SK-N-SH treated with all-trans-retinoic acid at 6 μM for 48 hours (cell line): ENCODE measurements at regions not wholly inside any gene's neighbourhood (a gene's known extent, or its start where the extent isn't known, plus 50 kb on each side); places are given as distances from the start of the nearest gene placed in this dataset.

Experiments
- BACH2 ChIP-seq: fragments of 250-450 bp; sonication (Bioruptor Pico); IDR thresholded peaks from 2 replicates; pipeline ENCODE4 v1.9.0; 2021; ENCODE audit warnings: mild to moderate bottlenecking, borderline replicate concordance
- GLIS3 ChIP-seq: fragments of 250-450 bp; sonication (Bioruptor Pico); IDR thresholded peaks from 2 replicates; pipeline ENCODE4 v1.5.0; 2020; ENCODE audit warnings: mild to moderate bottlenecking, moderate library complexity
- ISL1 ChIP-seq: fragments of 250-450 bp; sonication (Bioruptor Pico); IDR thresholded peaks from 2 replicates; pipeline ENCODE4 v2.1.2; 2022; ENCODE audit warnings: mild to moderate bottlenecking, moderate library complexity
- PPARA ChIP-seq: fragments of 250-450 bp; sonication (Bioruptor Pico); IDR thresholded peaks from 2 replicates; pipeline ENCODE4 v1.5.0; 2020; ENCODE audit warnings: mild to moderate bottlenecking, borderline replicate concordance
- RARB ChIP-seq: fragments of 250-450 bp; sonication (Bioruptor Pico); IDR thresholded peaks from 2 replicates; pipeline ENCODE4 v1.8.0; 2021; ENCODE audit warnings: mild to moderate bottlenecking, moderate library complexity
- ZC3H10 ChIP-seq: fragments of 250-450 bp; sonication (Bioruptor Pico); IDR thresholded peaks from 2 replicates; pipeline ENCODE4 v1.5.1; 2021; ENCODE audit warnings: mild to moderate bottlenecking, moderate library complexity
- ZFP30 ChIP-seq: fragments of 450-650 bp; formaldehyde crosslinking; IDR thresholded peaks from 2 replicates; pipeline ENCODE4 v1.5.0; 2022; ENCODE audit warnings: mild to moderate bottlenecking, moderate library complexity
- TF ChIP-seq, protein P1 (sequence below): fragments of 250-450 bp; sonication (Bioruptor Pico); IDR thresholded peaks from 2 replicates; pipeline ENCODE4 v1.5.1; 2020; ENCODE audit warnings: low read depth, mild to moderate bottlenecking, moderate library complexity
- TF ChIP-seq, protein P2 (sequence below): fragments of 250-450 bp; sonication (Bioruptor Pico); IDR thresholded peaks from 2 replicates; pipeline ENCODE4 v1.5.0; 2020; ENCODE audit warnings: mild to moderate bottlenecking, moderate library complexity

DNA sequence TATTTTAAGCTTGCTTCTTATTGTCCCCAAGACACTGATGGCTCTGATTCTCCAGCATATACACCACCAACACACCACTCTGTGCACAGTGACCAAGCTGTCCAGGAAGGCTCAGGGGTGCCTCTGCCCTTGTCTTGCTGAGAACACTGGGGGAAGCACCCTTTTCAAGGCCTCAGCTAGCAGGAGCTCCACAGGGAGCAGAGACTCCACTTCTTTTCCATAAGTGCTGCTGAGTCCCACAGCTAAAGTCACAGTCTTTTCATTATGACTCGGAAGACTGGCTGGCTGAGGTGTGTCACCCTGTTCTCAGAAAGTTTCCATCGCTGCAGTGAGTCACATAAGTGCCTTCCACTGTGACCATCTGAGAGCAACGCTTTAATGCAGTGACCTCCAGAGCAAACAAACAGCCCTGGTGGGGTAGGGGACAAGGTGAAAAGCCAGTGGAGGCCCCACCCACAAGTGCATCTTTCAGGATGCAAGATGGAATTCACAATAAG lies 226.9 kb upstream of the CHRNA7 start:
- TF ChIP-seq ZFP30 (CRISPR knock-in tag) (no peak), BACH2 (CRISPR knock-in tag) (no peak), GLIS3 (no peak), RARB (no peak), ISL1 (no peak), ZC3H10 (CRISPR knock-in tag) (no peak), PPARA (CRISPR knock-in tag) (no peak)
- TF ChIP-seq, protein P1, sequence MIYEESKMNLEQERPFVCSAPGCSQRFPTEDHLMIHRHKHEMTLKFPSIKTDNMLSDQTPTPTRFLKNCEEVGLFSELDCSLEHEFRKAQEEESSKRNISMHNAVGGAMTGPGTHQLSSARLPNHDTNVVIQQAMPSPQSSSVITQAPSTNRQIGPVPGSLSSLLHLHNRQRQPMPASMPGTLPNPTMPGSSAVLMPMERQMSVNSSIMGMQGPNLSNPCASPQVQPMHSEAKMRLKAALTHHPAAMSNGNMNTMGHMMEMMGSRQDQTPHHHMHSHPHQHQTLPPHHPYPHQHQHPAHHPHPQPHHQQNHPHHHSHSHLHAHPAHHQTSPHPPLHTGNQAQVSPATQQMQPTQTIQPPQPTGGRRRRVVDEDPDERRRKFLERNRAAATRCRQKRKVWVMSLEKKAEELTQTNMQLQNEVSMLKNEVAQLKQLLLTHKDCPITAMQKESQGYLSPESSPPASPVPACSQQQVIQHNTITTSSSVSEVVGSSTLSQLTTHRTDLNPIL (CRISPR knock-in tag), result no peak
- TF ChIP-seq, protein P2, sequence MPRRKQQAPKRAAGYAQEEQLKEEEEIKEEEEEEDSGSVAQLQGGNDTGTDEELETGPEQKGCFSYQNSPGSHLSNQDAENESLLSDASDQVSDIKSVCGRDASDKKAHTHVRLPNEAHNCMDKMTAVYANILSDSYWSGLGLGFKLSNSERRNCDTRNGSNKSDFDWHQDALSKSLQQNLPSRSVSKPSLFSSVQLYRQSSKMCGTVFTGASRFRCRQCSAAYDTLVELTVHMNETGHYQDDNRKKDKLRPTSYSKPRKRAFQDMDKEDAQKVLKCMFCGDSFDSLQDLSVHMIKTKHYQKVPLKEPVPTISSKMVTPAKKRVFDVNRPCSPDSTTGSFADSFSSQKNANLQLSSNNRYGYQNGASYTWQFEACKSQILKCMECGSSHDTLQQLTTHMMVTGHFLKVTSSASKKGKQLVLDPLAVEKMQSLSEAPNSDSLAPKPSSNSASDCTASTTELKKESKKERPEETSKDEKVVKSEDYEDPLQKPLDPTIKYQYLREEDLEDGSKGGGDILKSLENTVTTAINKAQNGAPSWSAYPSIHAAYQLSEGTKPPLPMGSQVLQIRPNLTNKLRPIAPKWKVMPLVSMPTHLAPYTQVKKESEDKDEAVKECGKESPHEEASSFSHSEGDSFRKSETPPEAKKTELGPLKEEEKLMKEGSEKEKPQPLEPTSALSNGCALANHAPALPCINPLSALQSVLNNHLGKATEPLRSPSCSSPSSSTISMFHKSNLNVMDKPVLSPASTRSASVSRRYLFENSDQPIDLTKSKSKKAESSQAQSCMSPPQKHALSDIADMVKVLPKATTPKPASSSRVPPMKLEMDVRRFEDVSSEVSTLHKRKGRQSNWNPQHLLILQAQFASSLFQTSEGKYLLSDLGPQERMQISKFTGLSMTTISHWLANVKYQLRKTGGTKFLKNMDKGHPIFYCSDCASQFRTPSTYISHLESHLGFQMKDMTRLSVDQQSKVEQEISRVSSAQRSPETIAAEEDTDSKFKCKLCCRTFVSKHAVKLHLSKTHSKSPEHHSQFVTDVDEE (CRISPR knock-in tag), result no peak
